K562 (cell line): ENCODE measurements at regions not wholly inside any gene's neighbourhood (a gene's known extent, or its start where the extent isn't known, plus 50 kb on each side); places are given as distances from the start of the nearest gene placed in this dataset.

Source experiments
- ATAC-seq: fragments of 200-7000 bp; cut with Tn5 transposase; 3 replicates; pipeline ENCODE4 v1.9.1; 2020; ENCODE audit warnings: moderate library complexity
- BruUV-seq: library from RNA; stranded (reverse); fragments of 400-500 nt; replicated peaks from 2 replicates; lab custom pipeline; 2021; lab: Mats Ljungman, UMichigan
- CTCF ChIA-PET: fragments of 300-600 bp; formaldehyde crosslinking; extraction: SDS; loops from one replicate; lab custom pipeline; 2021; ENCODE audit warnings: low intra/inter-chr PET ratio; lab: Yijun Ruan, JAX
- POLR2A ChIA-PET: fragments of 300-600, 350-650 bp; sonication (Branson Sonifier 250); formaldehyde crosslinking; extraction: SDS; loops from one replicate; lab custom pipeline; 2021; ENCODE audit warnings: antibody characterized with exemption, inconsistent platforms; lab: Yijun Ruan, JAX
- DNase-seq, 4 experiments: peaks; one replicate each; pipeline versions ENCODE4 v3.0.0 to v3.0.0-alpha.2; 2011 to 2018; ENCODE audit warnings: low spot score in 3 of 4, mixed read lengths in 3 of 4; ENCODE audit errors: extremely low read depth in 1 of 4
- FAIRE-seq: peaks from 2 replicates; lab custom pipeline; 2011; peaks lifted over from hg19 to GRCh38; lab: Jason Lieb, UNC
- H2AFZ ChIP-seq: 2 replicates; pipeline ENCODE4 v1.6.0; 2011; ENCODE audit warnings: low read depth, low read length, control low read depth, inconsistent platforms
- H3K27ac ChIP-seq: fragments of 200-600 bp; 3 replicates; pipeline ENCODE4 v1.8.0; 2011; ENCODE audit warnings: low read depth, mild to moderate bottlenecking, control low read depth, inconsistent platforms, low read length, moderate library complexity, mixed read lengths; ENCODE audit errors: extremely low read depth
- H3K27me3 ChIP-seq, 2 experiments: fragments of 300-600 bp in 1 of 2; 2 replicates in 1 of 2; 3 replicates in 1 of 2; pipeline versions ENCODE4 v1.6.0 to v1.8.0; 2011; ENCODE audit warnings: inconsistent platforms in 2 of 2, low read length in 2 of 2, mild to moderate bottlenecking in 1 of 2, mixed read lengths in 1 of 2, moderate library complexity in 1 of 2; ENCODE audit not compliant: control insufficient read depth in 2 of 2, insufficient read depth in 2 of 2
- H3K36me3 ChIP-seq: fragments of 300-600 bp; 3 replicates; pipeline ENCODE4 v1.8.0; 2011; ENCODE audit warnings: mild to moderate bottlenecking, low read length, inconsistent platforms; ENCODE audit not compliant: control insufficient read depth, insufficient read depth
- H3K4me1 ChIP-seq, 2 experiments: fragments of 200-600 bp in 1 of 2; replicated peaks in 1 of 2; 2 replicates in 1 of 2; 3 replicates in 1 of 2; pipeline versions ENCODE4 v1.5.1 to v1.8.0; 2011; ENCODE audit warnings: inconsistent platforms in 2 of 2, low read length in 2 of 2, mild to moderate bottlenecking in 1 of 2, mixed read lengths in 1 of 2, moderate library complexity in 1 of 2; ENCODE audit not compliant: control insufficient read depth in 2 of 2, insufficient read depth in 2 of 2
- H3K4me2 ChIP-seq: 2 replicates; pipeline ENCODE4 v1.6.1; 2011; ENCODE audit warnings: low read length, control low read depth, inconsistent platforms, mixed read lengths; ENCODE audit not compliant: insufficient read depth
- H3K4me3 ChIP-seq: fragments of 200-600 bp; sonication (generic), shearing (Covaris generic); 2 replicates; pipeline ENCODE4 v1.5.1; 2016; ENCODE audit warnings: control low read depth, inconsistent platforms
- H3K79me2 ChIP-seq: fragments of 200-600 bp; 3 replicates; pipeline ENCODE4 v1.8.0; 2011; ENCODE audit warnings: low read length, inconsistent platforms; ENCODE audit not compliant: control insufficient read depth, insufficient read depth
- H3K9ac ChIP-seq, 2 experiments: 2 replicates each; pipeline versions ENCODE4 v1.6.0 to v1.6.1; 2011; ENCODE audit warnings: low read depth in 2 of 2, low read length in 2 of 2, control low read depth in 1 of 2, inconsistent platforms in 1 of 2, mild to moderate bottlenecking in 1 of 2, mixed read lengths in 1 of 2; ENCODE audit not compliant: insufficient read depth in 1 of 2
- H3K9me1 ChIP-seq: one replicate; pipeline ENCODE4 v1.6.0; 2011; ENCODE audit warnings: inconsistent platforms, mild to moderate bottlenecking, low read length, moderate library complexity; ENCODE audit not compliant: control insufficient read depth, insufficient read depth
- H3K9me3 ChIP-seq: replicated peaks from 2 replicates; pipeline ENCODE4 v1.5.1; 2011; ENCODE audit warnings: low read depth, low read length, inconsistent platforms; ENCODE audit not compliant: control insufficient read depth, insufficient read depth
- H4K20me1 ChIP-seq: replicated peaks from 2 replicates; pipeline ENCODE4 v1.6.1; 2011; ENCODE audit warnings: low read length, inconsistent platforms, mixed read lengths; ENCODE audit not compliant: control insufficient read depth, insufficient read depth
- HOMEZ ChIP-seq: fragments of 250-450 bp; sonication (Bioruptor Pico); IDR thresholded peaks from 2 replicates; pipeline ENCODE4 v1.4.0; 2020; ENCODE audit warnings: mild to moderate bottlenecking, moderate library complexity
- RBM22 ChIP-seq: fragments of 200-400 bp; formaldehyde crosslinking; IDR thresholded peaks from 2 replicates; pipeline ENCODE4 v1.6.1; 2018; ENCODE audit warnings: low read length, low read depth; ENCODE audit not compliant: poor library complexity, severe bottlenecking
- RHOXF2B ChIP-seq: fragments of 250-450 bp; sonication (Bioruptor Pico); conservative IDR thresholded peaks from 2 replicates; pipeline ENCODE4 v1.5.1; 2021
- SMARCE1 ChIP-seq: fragments of 450-650 bp; IDR thresholded peaks from 2 replicates; pipeline ENCODE4 v1.7.1; 2016; ENCODE audit warnings: mild to moderate bottlenecking
- TOE1 ChIP-seq, 2 experiments: fragments of 450-650 bp in 1 of 2; sonication (generic) in 1 of 2; formaldehyde crosslinking in 1 of 2; IDR thresholded peaks; 2 replicates each; pipeline versions ENCODE4 v1.7.1 to v1.8.0; 2016 to 2022; ENCODE audit warnings: borderline replicate concordance in 2 of 2, mild to moderate bottlenecking in 2 of 2, antibody characterized with exemption in 1 of 2, inconsistent platforms in 1 of 2, low read depth in 1 of 2, missing genetic modification reagents in 1 of 2, moderate library complexity in 1 of 2
- TRIM24 ChIP-seq, 2 experiments: fragments of 450-650 bp; IDR thresholded peaks; 2 replicates each; pipeline ENCODE4 v1.6.1; 2016
- WGBS: fragments of 100-300 bp; shearing (Covaris generic); methylation state at CpG from one replicate; pipeline ENCODE4 v1.1.6; 2016; ENCODE audit warnings: low coverage, mixed read lengths; ENCODE audit not compliant: insufficient coverage; ENCODE audit errors: missing lambda C conversion rate; 5-methylcytosine and 5-hydroxymethylcytosine counted together
- in situ Hi-C: fragments of 300-500 bp; cut with MboI; formaldehyde crosslinking; loops from 4 replicates; pipeline ENCODE4 v1.15.0; 2018; ENCODE audit warnings: inconsistent platforms, mixed read lengths
- intact Hi-C: fragments of 100-400 bp; cut with micrococcal nuclease; formaldehyde crosslinking; loops from 2 replicates; pipeline ENCODE4 v1.14.2; 2022

GRCh38 chr20:17803765-17804164 is 104.0 kb downstream of the BANF2 start:
- CTCF ChIA-PET = no interaction called here
- no peak for FAIRE-seq

More at GRCh38 chr20:17803765-17804164, 104.0 kb downstream of the BANF2 start:
- Histone ChIP-seq H3K9me3 (no peaks in the 10 kb centered on the region), H4K20me1 (no peaks in the 10 kb centered on the region), H3K36me3 (no peaks in the 10 kb centered on the region), H2AFZ (no peak overlapping the region), H3K9ac (no peak overlapping the region), H3K9me1 (no peaks in the 10 kb centered on the region), H3K27me3 (peaks cover 0 to 5% of the 10 kb centered on the region in 2 experiments; a peak in 2 of 5 replicates), H3K79me2 (no peaks in the 10 kb centered on the region), H3K4me3 (no peak overlapping the region), H3K27ac (no peak overlapping the region), H3K4me2 (no peak overlapping the region), H3K4me1 (peaks cover 0 to 7% of the 10 kb centered on the region in 2 experiments; a peak in 2 of 5 replicates)
- in situ Hi-C loops = no loop called here
- TF ChIP-seq SMARCE1 (no peak), RBM22 (no peak), HOMEZ (CRISPR knock-in tag) (no peak), TOE1 (IDR thresholded peaks at IDR 0.05; ENCODE audit: borderline replicate concordance) (no peak), TOE1 (CRISPR knock-in tag; IDR thresholded peaks at IDR 0.05; ENCODE audit: borderline replicate concordance, low read depth) (no peak), RHOXF2B (CRISPR knock-in tag) (no peak), TRIM24 (IDR thresholded peaks at IDR 0.05) (no peak)
- POLR2A ChIA-PET = no interaction called here
- BruUV-seq = no TSS peak
- 0% methylated on average over 2 of the region's 2 CpGs for WGBS
- intact Hi-C loops = no loop called here
- ATAC-seq (no peak), DNase-seq (no peak)
